Aorta (tissue), 5 donors: ENCODE measurements at regions not wholly inside any gene's neighbourhood (a gene's known extent, or its start where the extent isn't known, plus 50 kb on each side); places are given as distances from the start of the nearest gene placed in this dataset.

Experiments
- ATAC-seq: fragments of 200-7000 bp; cut with Tn5 transposase; one replicate; pipeline ENCODE4 v1.9.1; 2022; ENCODE audit warnings: moderate library complexity; ENCODE audit not compliant: low FRiP score
- DNase-seq, 2 donors: peaks; one replicate each; pipeline ENCODE4 v3.0.0-alpha.2; 2020
- H3K27ac ChIP-seq, 2 donors: one replicate each; pipeline ENCODE4 v1.5.1; 2013; ENCODE audit warnings: low read length in 2 of 2, mild to moderate bottlenecking in 2 of 2, moderate library complexity in 2 of 2, control low read depth in 1 of 2, inconsistent platforms in 1 of 2, low read depth in 1 of 2
- H3K27me3 ChIP-seq, 2 donors: one replicate each; pipeline ENCODE4 v1.6.1; 2013; ENCODE audit warnings: control low read depth in 1 of 2, low read length in 1 of 2, mild to moderate bottlenecking in 1 of 2, moderate library complexity in 1 of 2; ENCODE audit not compliant: insufficient read depth in 2 of 2, control insufficient read depth in 1 of 2
- H3K36me3 ChIP-seq, 2 donors: one replicate each; pipeline ENCODE4 v1.6.1; 2013; ENCODE audit warnings: control low read depth in 1 of 2, low read length in 1 of 2, mild to moderate bottlenecking in 1 of 2; ENCODE audit not compliant: insufficient read depth in 2 of 2, control insufficient read depth in 1 of 2
- H3K4me1 ChIP-seq, 2 donors: one replicate each; pipeline ENCODE4 v1.6.1; 2013; ENCODE audit warnings: low read length in 2 of 2, control low read depth in 1 of 2, mild to moderate bottlenecking in 1 of 2, moderate library complexity in 1 of 2; ENCODE audit not compliant: insufficient read depth in 2 of 2, control insufficient read depth in 1 of 2
- H3K4me3 ChIP-seq, 2 donors: one replicate each; pipeline ENCODE4 v1.5.1; 2013; ENCODE audit warnings: low read length in 2 of 2, control low read depth in 1 of 2, mild to moderate bottlenecking in 1 of 2
- H3K9me3 ChIP-seq: one replicate; pipeline ENCODE4 v1.6.1; 2013; ENCODE audit warnings: mild to moderate bottlenecking, low read length; ENCODE audit not compliant: control insufficient read depth
- WGBS, 2 donors: extraction: QIAGEN DNeasy Blood & Tissue Kit; methylation state at CpG; one replicate each; pipeline ENCODE4 v1.1.7; 2013; 5-methylcytosine and 5-hydroxymethylcytosine counted together
- intact Hi-C, 2 donors: fragments of 100-400 bp; cut with DNase I; formaldehyde crosslinking; loops; one replicate each; pipeline versions ENCODE4 v1.14.2 to v1.15.0; 2022
- donor health status: healthy with polysubstance abuse.
- donor health status: Bipolar disorder and iron deficiency.
- donor health status: DM: no; HTN: no; CAD: no.
- donor health status: DM: no; HTN: no; CAD: no.
- donor health status: DM: yes; HTN: yes; CAD: no.

- 89 to 92% methylated on average over 7 of the region's 7 CpGs for WGBS, 2 donors
- Histone ChIP-seq H3K4me3 (no peak overlapping the region), H3K9me3 (no peaks in the 10 kb centered on the region), H3K36me3 (no peaks in the 10 kb centered on the region), H3K4me1 (no peaks in the 10 kb centered on the region), H3K27ac (no peak overlapping the region), H3K27me3 (no peaks in the 10 kb centered on the region)
- ATAC-seq (no peak), DNase-seq (no peak)
- intact Hi-C loops = no loop called here
Observed at GRCh38 chr4:60134099-60134498, 1066.0 kb upstream of the ADGRL3 start.

DNA sequence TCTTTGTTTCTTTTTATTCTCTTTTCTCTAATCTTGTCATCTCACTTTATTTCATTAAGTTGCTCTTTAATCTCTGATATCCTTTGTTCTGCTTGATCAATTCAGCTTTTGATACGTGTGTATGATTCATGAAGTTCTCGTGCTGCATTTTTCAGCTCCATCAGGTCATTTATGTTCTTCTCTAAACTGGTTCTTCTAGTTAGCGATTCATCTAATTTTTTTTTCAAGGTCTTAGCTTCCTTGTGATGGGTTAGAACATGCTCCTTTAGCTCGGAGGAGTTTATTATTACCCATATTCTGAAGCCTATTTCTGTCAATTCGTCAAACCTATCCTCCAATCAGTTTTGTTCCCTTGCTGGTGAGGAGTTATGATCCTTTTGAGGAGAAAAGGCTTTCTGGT lies 1045.0 kb upstream of the ADGRL3 start:
- DNase-seq (no peak), ATAC-seq (no peak)
- intact Hi-C loops = no loop called here
- Histone ChIP-seq H3K27me3 (no peaks in the 10 kb centered on the region), H3K27ac (no peak overlapping the region), H3K4me1 (no peaks in the 10 kb centered on the region), H3K9me3 (peaks cover 2% of the 10 kb centered on the region), H3K36me3 (no peaks in the 10 kb centered on the region), H3K4me3 (no peak overlapping the region)
- 92 to 93% methylated on average over 5 of the region's 5 CpGs for WGBS, 2 donors

- DNase-seq (no peak), ATAC-seq (no peak)
- H3K36me3 ChIP-seq = no peaks in the 10 kb centered on the region
- H3K9me3 ChIP-seq = peaks cover 4% of the 10 kb centered on the region
- intact Hi-C loops = no loop called here
- no peak overlapping the region for H3K4me3 ChIP-seq
- no peaks in the 10 kb centered on the region for H3K4me1 ChIP-seq
- H3K27ac ChIP-seq = no peak overlapping the region
- no peaks in the 10 kb centered on the region for H3K27me3 ChIP-seq
Observed at GRCh38 chr4:60173103-60173502, 1027.0 kb upstream of the ADGRL3 start.

- Histone ChIP-seq H3K4me3 (no peak overlapping the region), H3K27me3 (no peaks in the 10 kb centered on the region), H3K27ac (no peak overlapping the region), H3K9me3 (peaks cover 4% of the 10 kb centered on the region), H3K36me3 (no peaks in the 10 kb centered on the region), H3K4me1 (no peaks in the 10 kb centered on the region)
- ATAC-seq = no peak
- DNase-seq = no peak
- intact Hi-C loops = no loop called here
- 95% methylated on average over 5 of the region's 5 CpGs for WGBS, 2 donors
Observed at GRCh38 chr4:60173718-60174117, 1026.4 kb upstream of the ADGRL3 start.

DNA sequence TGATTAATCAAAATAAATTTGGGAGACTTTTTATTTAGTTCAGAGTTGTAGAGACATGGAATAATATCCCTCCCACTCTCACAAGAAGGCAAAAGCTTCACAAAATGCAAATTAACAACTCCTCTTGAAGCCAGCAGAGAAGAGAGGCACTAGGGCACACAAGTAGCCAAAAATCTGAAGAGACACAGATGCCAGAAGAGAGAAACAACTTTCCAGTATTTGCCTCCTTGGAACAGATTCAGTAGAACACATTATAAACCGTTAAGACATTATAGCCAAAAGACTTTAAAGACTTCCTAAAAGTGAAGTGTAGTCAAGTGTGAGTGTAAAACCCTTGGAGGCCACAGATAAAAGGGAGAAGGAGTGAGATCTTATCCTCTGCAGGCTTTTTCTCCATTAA lies 1024.9 kb upstream of the ADGRL3 start:
- H3K27me3 ChIP-seq = no peaks in the 10 kb centered on the region
- H3K4me3 ChIP-seq = no peak overlapping the region
- WGBS, 2 donors = 69 to 81% methylated on average over 1 of the region's 1 CpG
- no peak for DNase-seq
- no peaks in the 10 kb centered on the region for H3K36me3 ChIP-seq
- peaks cover 4% of the 10 kb centered on the region for H3K9me3 ChIP-seq
- intact Hi-C loops = no loop called here
- H3K27ac ChIP-seq = no peak overlapping the region
- H3K4me1 ChIP-seq = no peaks in the 10 kb centered on the region
- ATAC-seq = no peak

GRCh38 chr4:60187428-60187827 lies 1012.7 kb upstream of the ADGRL3 start:
- intact Hi-C loops = no loop called here
- H3K9me3 ChIP-seq = no peaks in the 10 kb centered on the region
- H3K36me3 ChIP-seq = no peaks in the 10 kb centered on the region
- no peak overlapping the region for H3K27ac ChIP-seq
- no peaks in the 10 kb centered on the region for H3K4me1 ChIP-seq
- 95 to 96% methylated on average over 3 of the region's 3 CpGs for WGBS, 2 donors
- H3K4me3 ChIP-seq = no peak overlapping the region
- H3K27me3 ChIP-seq = no peaks in the 10 kb centered on the region
- ATAC-seq = no peak
- DNase-seq = no peak

DNA sequence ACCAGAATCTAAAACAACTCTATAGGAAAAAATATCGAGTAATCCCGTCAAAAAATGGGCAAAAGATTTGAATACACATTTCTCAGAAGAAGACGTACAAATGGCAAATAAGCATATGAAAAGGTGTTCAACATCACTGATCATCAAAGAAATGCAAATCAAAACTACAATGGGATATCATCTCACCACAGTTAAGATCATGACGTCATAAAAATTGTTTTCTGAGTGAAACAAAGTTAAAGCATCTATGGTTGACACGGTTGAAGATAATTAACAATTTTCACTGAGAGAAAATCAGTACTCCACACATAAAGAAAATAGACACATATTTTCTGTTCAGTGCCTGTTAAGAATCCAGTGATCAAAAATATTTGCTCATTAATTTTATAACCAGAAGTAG lies 1010.8 kb upstream of the ADGRL3 start:
- no peaks in the 10 kb centered on the region for H3K27me3 ChIP-seq
- no peaks in the 10 kb centered on the region for H3K4me1 ChIP-seq
- no peaks in the 10 kb centered on the region for H3K36me3 ChIP-seq
- H3K27ac ChIP-seq = no peak overlapping the region
- H3K4me3 ChIP-seq = no peak overlapping the region
- DNase-seq (no peak), ATAC-seq (no peak)
- H3K9me3 ChIP-seq = no peaks in the 10 kb centered on the region
- WGBS, 2 donors = 86 to 90% methylated on average over 5 of the region's 5 CpGs
- intact Hi-C loops = no loop called here

- WGBS, 2 donors = 88 to 95% methylated on average over 1 of the region's 1 CpG
- intact Hi-C loops = no loop called here
- H3K27ac ChIP-seq = no peak overlapping the region
Observed at GRCh38 chr4:60194214-60194613, 1005.9 kb upstream of the ADGRL3 start.

GRCh38 chr4:60195256-60195655 lies 1004.9 kb upstream of the ADGRL3 start:
- DNase-seq (no peak), ATAC-seq (no peak)
- Histone ChIP-seq H3K36me3 (no peaks in the 10 kb centered on the region), H3K4me3 (no peak overlapping the region), H3K4me1 (no peaks in the 10 kb centered on the region), H3K27me3 (no peaks in the 10 kb centered on the region), H3K9me3 (no peaks in the 10 kb centered on the region), H3K27ac (no peak overlapping the region)
- intact Hi-C loops = no loop called here
- WGBS, 2 donors = 58 to 81% methylated on average over 2 of the region's 2 CpGs

More at GRCh38 chr4:60194214-60194613, 1005.9 kb upstream of the ADGRL3 start:
- H3K4me1 ChIP-seq = no peaks in the 10 kb centered on the region
- no peak for ATAC-seq
- H3K36me3 ChIP-seq = no peaks in the 10 kb centered on the region
- H3K4me3 ChIP-seq = no peak overlapping the region
- H3K27me3 ChIP-seq = no peaks in the 10 kb centered on the region
- no peak for DNase-seq
- no peaks in the 10 kb centered on the region for H3K9me3 ChIP-seq
